IMR-90 (cell line): ENCODE measurements at regions not wholly inside any gene's neighbourhood (a gene's known extent, or its start where the extent isn't known, plus 50 kb on each side); places are given as distances from the start of the nearest gene placed in this dataset.

ENCODE experiments used
- ATAC-seq: fragments of 200-7000 bp; cut with Tn5 transposase; 2 replicates; pipeline ENCODE4 v1.9.1; 2020; ENCODE audit warnings: low read depth, mild to moderate bottlenecking, moderate library complexity
- BruUV-seq: library from RNA; stranded (reverse); fragments of 400-500 nt; replicated peaks from 2 replicates; lab custom pipeline; 2021; lab: Mats Ljungman, UMichigan
- CTCF ChIA-PET: fragments of 300-600 bp; formaldehyde crosslinking; extraction: SDS; loops from one replicate; lab custom pipeline; 2021; ENCODE audit warnings: antibody characterized with exemption; lab: Yijun Ruan, JAX
- POLR2A ChIA-PET: fragments of 300-600 bp; sonication (Branson Sonifier 250); formaldehyde crosslinking; loops from one replicate; lab custom pipeline; 2022; ENCODE audit warnings: antibody characterized with exemption; ENCODE audit not compliant: unreplicated experiment; lab: Charles Lee
- DNase-seq: peaks from one replicate; pipeline ENCODE4 v3.0.0; 2013
- H2AFZ ChIP-seq: replicated peaks from 2 replicates; pipeline ENCODE3; 2013; ENCODE audit warnings: low read length, mild to moderate bottlenecking; ENCODE audit not compliant: poor library complexity
- H2AK5ac ChIP-seq: 2 replicates; pipeline ENCODE4 v1.6.1; 2013; ENCODE audit warnings: low read depth, low read length, inconsistent platforms
- H2AK9ac ChIP-seq: replicated peaks from 2 replicates; pipeline ENCODE3; 2013; ENCODE audit warnings: mild to moderate bottlenecking, low read depth, low read length, moderate library complexity; ENCODE audit not compliant: poor library complexity
- H2BK120ac ChIP-seq: 2 replicates; pipeline ENCODE4 v1.6.1; 2013; ENCODE audit warnings: low read depth, low read length, inconsistent platforms
- H2BK15ac ChIP-seq: 3 replicates; pipeline ENCODE4 v1.6.1; 2013; ENCODE audit warnings: low read depth, low read length, inconsistent platforms
- H2BK20ac ChIP-seq: 2 replicates; pipeline ENCODE4 v1.6.1; 2013; ENCODE audit warnings: low read depth, mild to moderate bottlenecking, inconsistent platforms, low read length, moderate library complexity
- H2BK5ac ChIP-seq: 2 replicates; pipeline ENCODE4 v1.6.1; 2013; ENCODE audit warnings: mild to moderate bottlenecking, low read depth, low read length, inconsistent platforms; ENCODE audit not compliant: poor library complexity, severe bottlenecking
- H3K14ac ChIP-seq: replicated peaks from 2 replicates; pipeline ENCODE4 v1.6.1; 2013; ENCODE audit warnings: low read depth, low read length, inconsistent platforms
- H3K18ac ChIP-seq: 2 replicates; pipeline ENCODE4 v1.6.1; 2013; ENCODE audit warnings: low read depth, low read length, control low read depth
- H3K23ac ChIP-seq: 2 replicates; pipeline ENCODE4 v1.6.1; 2013; ENCODE audit warnings: low read depth, low read length, inconsistent platforms
- H3K27ac ChIP-seq: 2 replicates; pipeline ENCODE4 v1.5.1; 2013; ENCODE audit warnings: mild to moderate bottlenecking, control low read depth, low read length; ENCODE audit not compliant: insufficient read depth
- H3K27me3 ChIP-seq: 2 replicates; pipeline ENCODE4 v1.6.1; 2013; ENCODE audit warnings: low read length; ENCODE audit not compliant: control insufficient read depth, insufficient read depth
- H3K36me3 ChIP-seq: 2 replicates; pipeline ENCODE4 v1.6.1; 2013; ENCODE audit warnings: low read length, mixed read lengths; ENCODE audit not compliant: control insufficient read depth, insufficient read depth
- H3K4ac ChIP-seq: 2 replicates; pipeline ENCODE4 v1.6.1; 2013; ENCODE audit warnings: low read depth, low read length, inconsistent platforms
- H3K4me1 ChIP-seq: 2 replicates; pipeline ENCODE4 v1.6.1; 2013; ENCODE audit warnings: low read length, mixed read lengths; ENCODE audit not compliant: control insufficient read depth, insufficient read depth
- H3K4me2 ChIP-seq: 2 replicates; pipeline ENCODE4 v1.6.1; 2013; ENCODE audit warnings: low read depth, mild to moderate bottlenecking, control low read depth, low read length, moderate library complexity
- H3K4me3 ChIP-seq: 2 replicates; pipeline ENCODE4 v1.5.1; 2013; ENCODE audit warnings: low read depth, mild to moderate bottlenecking, control low read depth, low read length, moderate library complexity; ENCODE audit not compliant: insufficient read depth
- H3K56ac ChIP-seq: 2 replicates; pipeline ENCODE4 v1.6.1; 2013; ENCODE audit warnings: low read length, inconsistent platforms; ENCODE audit not compliant: insufficient read depth; ENCODE audit errors: extremely low read depth
- H3K79me1 ChIP-seq, 2 experiments: 2 replicates each; pipeline ENCODE4 v1.6.1; 2013; ENCODE audit warnings: low read length in 2 of 2, inconsistent platforms in 1 of 2, low read depth in 1 of 2
- H3K9ac ChIP-seq: 2 replicates; pipeline ENCODE4 v1.6.1; 2013; ENCODE audit warnings: low read depth, low read length, control low read depth
- H3K9me1 ChIP-seq: 2 replicates; pipeline ENCODE4 v1.6.1; 2013; ENCODE audit warnings: low read length, inconsistent platforms; ENCODE audit not compliant: insufficient read depth
- H3K9me3 ChIP-seq: 2 replicates; pipeline ENCODE4 v1.6.1; 2013; ENCODE audit warnings: low read length; ENCODE audit not compliant: control insufficient read depth, insufficient read depth
- H4K20me1 ChIP-seq: 2 replicates; pipeline ENCODE4 v1.6.1; 2013; ENCODE audit warnings: low read length, inconsistent platforms; ENCODE audit not compliant: insufficient read depth
- H4K5ac ChIP-seq: 2 replicates; pipeline ENCODE4 v1.6.1; 2013; ENCODE audit warnings: mild to moderate bottlenecking, low read depth, low read length, control low read depth
- H4K8ac ChIP-seq, 2 experiments: 2 replicates each; pipeline ENCODE4 v1.6.1; 2013; ENCODE audit warnings: low read depth in 2 of 2, low read length in 2 of 2, control low read depth in 1 of 2, inconsistent platforms in 1 of 2
- H4K91ac ChIP-seq: 2 replicates; pipeline ENCODE4 v1.6.1; 2013; ENCODE audit warnings: low read depth, low read length, inconsistent platforms; ENCODE audit not compliant: insufficient read depth
- BHLHE40 ChIP-seq: fragments of 150-350 bp; IDR thresholded peaks from 2 replicates; pipeline ENCODE4 v1.6.1; 2016; ENCODE audit warnings: mild to moderate bottlenecking, low read depth, low read length
- CEBPB ChIP-seq: IDR thresholded peaks from 2 replicates; pipeline ENCODE4 v1.6.1; 2012; ENCODE audit warnings: low read depth, low read length, improper control_type of control experiment
- MAZ ChIP-seq: IDR thresholded peaks from 2 replicates; pipeline ENCODE4 v1.6.1; 2012; ENCODE audit warnings: low read depth, mild to moderate bottlenecking, low read length, improper control_type of control experiment, moderate library complexity, borderline replicate concordance
- RFX5 ChIP-seq: IDR thresholded peaks from 2 replicates; pipeline ENCODE4 v1.8.0; 2012; ENCODE audit warnings: low read depth, mild to moderate bottlenecking, low read length, moderate library complexity
- SMC3 ChIP-seq: fragments of 150-350 bp; IDR thresholded peaks from 2 replicates; pipeline ENCODE4 v1.6.1; 2016; ENCODE audit warnings: low read depth, mild to moderate bottlenecking, antibody characterized with exemption, low read length, moderate library complexity
- WGBS, 2 experiments: methylation state at CpG; one replicate each; pipeline versions ENCODE4 v1.1.5 to v1.1.7; 2013; ENCODE audit warnings: missing lambda C conversion rate in 2 of 2; ENCODE audit not compliant: insufficient read length in 1 of 2; ENCODE audit errors: extremely low coverage in 2 of 2; 5-methylcytosine and 5-hydroxymethylcytosine counted together
- dilution Hi-C: fragments of 300-500 bp; cut with HindIII; formaldehyde crosslinking; loops from one replicate; pipeline ENCODE4 v1.14.3; 2018; ENCODE audit warnings: low sequenced_read_pairs; ENCODE audit not compliant: unreplicated experiment
- in situ Hi-C: fragments of 300-500 bp; cut with MboI; formaldehyde crosslinking; loops from 3 replicates; pipeline ENCODE4 v1.14.3; 2019; ENCODE audit warnings: low sequenced_read_pairs, inconsistent platforms, mixed read lengths
- intact Hi-C: fragments of 100-400 bp; cut with micrococcal nuclease; formaldehyde crosslinking; loops from 2 replicates; pipeline ENCODE4 v1.10.0; 2022

DNA sequence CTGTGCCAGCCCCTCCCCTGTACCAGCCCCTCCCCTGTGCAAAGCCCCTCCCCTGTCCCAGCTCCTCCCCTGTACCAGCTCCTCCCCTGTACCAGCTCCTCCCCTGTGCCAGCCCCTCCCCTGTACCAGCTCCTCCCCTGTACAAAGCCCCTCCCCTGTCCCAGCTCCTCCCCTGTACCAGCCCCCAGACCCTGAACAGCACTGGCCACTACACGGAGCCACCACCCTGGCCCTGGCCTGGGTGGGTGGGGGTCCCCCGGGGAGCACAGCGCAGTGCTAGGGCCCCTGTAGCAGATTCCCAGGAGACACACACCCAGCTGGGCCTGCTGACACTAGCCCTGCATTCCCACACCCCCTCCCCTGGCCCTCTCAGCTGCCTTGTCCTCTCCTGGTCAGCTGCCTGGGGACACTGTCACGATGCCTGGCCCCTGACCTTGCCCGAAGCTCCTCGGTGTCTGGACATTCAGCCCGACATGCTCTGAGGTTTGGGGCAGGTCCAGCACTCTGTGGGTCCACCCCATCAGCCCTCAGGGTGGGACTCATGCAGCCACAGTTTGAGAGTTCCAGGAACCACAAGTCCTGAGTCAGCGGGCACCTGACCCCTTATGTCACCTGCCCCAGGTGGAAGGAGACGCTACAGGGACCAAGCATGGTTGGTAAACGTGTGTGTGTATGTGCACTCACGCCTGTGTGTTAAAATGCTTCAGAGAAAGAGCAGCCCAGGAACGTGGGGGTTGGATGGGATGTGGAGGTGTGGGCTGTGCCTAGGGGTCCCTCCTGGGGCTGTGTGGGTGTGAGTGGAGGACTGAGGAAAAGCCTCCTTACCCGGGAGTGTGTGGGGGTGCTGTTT is 114.2 kb downstream of the METRNL start:
- dilution Hi-C loops = no loop called here
- no peak overlapping the region for H2BK120ac ChIP-seq
- no peaks in the 10 kb centered on the region for H3K36me3 ChIP-seq
- 97% methylated on average over 5 of the region's 13 CpGs; no CpG with 5 or more reads in 1 of the 2 experiments for WGBS, 2 experiments
- no peak overlapping the region for H3K9ac ChIP-seq
- no peak overlapping the region for H3K56ac ChIP-seq
- TF ChIP-seq CEBPB = no peak
- TF ChIP-seq MAZ = no peak
- TF ChIP-seq BHLHE40 = no peak
- no peak for TF ChIP-seq SMC3
- TF ChIP-seq RFX5 = no peak
- POLR2A ChIA-PET = no interaction called here
- H2BK15ac ChIP-seq = 0 out of 3 replicates have a peak overlapping the region, but pooled peaks have one; percentile 23
- peak overlapping the region; percentile 33 for H2AK5ac ChIP-seq
- no peak overlapping the region for H3K4me2 ChIP-seq
- no peak overlapping the region for H3K4ac ChIP-seq
- no peak overlapping the region for H2BK5ac ChIP-seq
- peaks cover 23% of the 10 kb centered on the region for H3K4me1 ChIP-seq
- in situ Hi-C loops = no loop called here
- H2BK20ac ChIP-seq = no peak overlapping the region
- no TSS peak for BruUV-seq
- H4K91ac ChIP-seq = no peak overlapping the region
- H2AFZ ChIP-seq = peak overlapping the region; percentile 8
- ATAC-seq (no peak), DNase-seq (no peak)
- peak overlapping the region; percentile 71 for H2AK9ac ChIP-seq
- H4K5ac ChIP-seq = no peak overlapping the region
- no peak overlapping the region for H3K18ac ChIP-seq
- no peak overlapping the region for H3K4me3 ChIP-seq
- no peak overlapping the region for H3K14ac ChIP-seq
- peaks cover 9% of the 10 kb centered on the region; the same call in 1 of the 2 replicates for H3K9me1 ChIP-seq
- no peak overlapping the region for H3K27ac ChIP-seq
- no peak overlapping the region for H4K8ac ChIP-seq
- peaks cover 5% of the 10 kb centered on the region for H3K9me3 ChIP-seq
- CTCF ChIA-PET = interaction anchor here (0.6 kb wide), 1 partner anchor 9 kb away, joined by 3 read pairs; no protein-coding TSS in a partner anchor
- intact Hi-C loops = no loop called here
- H3K79me1 ChIP-seq = no peaks in the 10 kb centered on the region; a peak in 1 of 4 replicates
- peaks cover 9% of the 10 kb centered on the region for H3K27me3 ChIP-seq
- peaks cover 14% of the 10 kb centered on the region; the same call in 1 of the 2 replicates for H4K20me1 ChIP-seq
- no peak overlapping the region for H3K23ac ChIP-seq
